ENCODE measurements at regions not wholly inside any gene's neighbourhood (a gene's known extent, or its start where the extent isn't known, plus 50 kb on each side); places are given as distances from the start of the nearest gene placed in this dataset.

- no peak for TF ChIP-seq EZH2 (IDR thresholded peaks at IDR 0.05; ENCODE audit: low read depth)
- TF ChIP-seq, protein P1, sequence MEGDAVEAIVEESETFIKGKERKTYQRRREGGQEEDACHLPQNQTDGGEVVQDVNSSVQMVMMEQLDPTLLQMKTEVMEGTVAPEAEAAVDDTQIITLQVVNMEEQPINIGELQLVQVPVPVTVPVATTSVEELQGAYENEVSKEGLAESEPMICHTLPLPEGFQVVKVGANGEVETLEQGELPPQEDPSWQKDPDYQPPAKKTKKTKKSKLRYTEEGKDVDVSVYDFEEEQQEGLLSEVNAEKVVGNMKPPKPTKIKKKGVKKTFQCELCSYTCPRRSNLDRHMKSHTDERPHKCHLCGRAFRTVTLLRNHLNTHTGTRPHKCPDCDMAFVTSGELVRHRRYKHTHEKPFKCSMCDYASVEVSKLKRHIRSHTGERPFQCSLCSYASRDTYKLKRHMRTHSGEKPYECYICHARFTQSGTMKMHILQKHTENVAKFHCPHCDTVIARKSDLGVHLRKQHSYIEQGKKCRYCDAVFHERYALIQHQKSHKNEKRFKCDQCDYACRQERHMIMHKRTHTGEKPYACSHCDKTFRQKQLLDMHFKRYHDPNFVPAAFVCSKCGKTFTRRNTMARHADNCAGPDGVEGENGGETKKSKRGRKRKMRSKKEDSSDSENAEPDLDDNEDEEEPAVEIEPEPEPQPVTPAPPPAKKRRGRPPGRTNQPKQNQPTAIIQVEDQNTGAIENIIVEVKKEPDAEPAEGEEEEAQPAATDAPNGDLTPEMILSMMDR (conservative IDR thresholded peaks at IDR 0.05), result no peak
- Histone ChIP-seq H3K27me3 (ENCODE audit: insufficient read depth, low read depth) (no peaks in the 10 kb centered on the region), H2AFZ (no peak overlapping the region), H3K4me3 (no peak overlapping the region), H3F3A (ENCODE audit: insufficient read depth, low read depth) (peaks cover 8% of the 10 kb centered on the region; the same call in 1 of the 2 replicates), H3K9me3 (ENCODE audit: insufficient read depth, low read depth) (no peaks in the 10 kb centered on the region; the same call in 1 of the 2 replicates), H3K27ac (no peak overlapping the region), H4K20me1 (ENCODE audit: insufficient read depth) (no peaks in the 10 kb centered on the region), H3K4me1 (replicated peaks; ENCODE audit: insufficient read depth) (peaks cover 17% of the 10 kb centered on the region), H3K4me2 (no peak overlapping the region), H3K79me2 (ENCODE audit: low read depth) (no peaks in the 10 kb centered on the region), H3K9me2 (ENCODE audit: insufficient read depth) (no peaks in the 10 kb centered on the region), H3K36me3 (ENCODE audit: low read depth) (no peaks in the 10 kb centered on the region)
- ChIA-PET POLR2A (ENCODE audit: unreplicated experiment) (no interaction called here), CTCF (no interaction called here)
- BruUV-seq (replicated peaks), result no TSS peak
- intact Hi-C loops (cut with micrococcal nuclease; ENCODE audit: unreplicated experiment), result no loop called here
- DNase-seq, result no peak
Observed at GRCh38 chr6:105868823-105869460, 217.2 kb upstream of the PRDM1 start.

DNA sequence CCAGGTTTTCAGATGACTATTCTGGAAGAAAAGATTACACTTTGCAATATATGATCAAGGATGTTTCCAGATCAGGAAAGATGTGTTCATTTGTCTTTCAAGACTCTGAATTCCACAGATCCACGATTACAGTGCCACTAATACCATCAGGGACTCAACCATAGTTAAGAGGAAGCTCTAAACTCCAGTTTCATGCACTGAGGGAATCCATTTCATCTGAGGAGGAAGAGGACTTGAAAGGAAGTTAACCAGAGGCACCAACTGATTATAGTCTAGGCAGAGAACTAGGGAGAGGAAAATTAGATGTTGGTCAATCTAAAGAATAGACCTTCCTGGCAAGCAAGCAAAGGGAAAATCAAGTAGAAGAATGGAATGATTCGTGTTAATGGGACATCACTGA is 218.3 kb upstream of the PRDM1 start:
- ChIA-PET POLR2A (ENCODE audit: unreplicated experiment) (no interaction called here), CTCF (no interaction called here)

GRCh38 chr6:105867277-105867676 is 218.9 kb upstream of the PRDM1 start:
- H3K4me3 ChIP-seq, result no peak overlapping the region
- 0 out of 2 replicates have a peak, but pooled peaks cover 4% of the 10 kb centered on the region for H3K4me1 ChIP-seq (replicated peaks; ENCODE audit: insufficient read depth)
- no peaks in the 10 kb centered on the region for H3K27me3 ChIP-seq (ENCODE audit: insufficient read depth, low read depth)
- CTCF ChIA-PET, result no interaction called here
- POLR2A ChIA-PET (ENCODE audit: unreplicated experiment), result no interaction called here
- no peaks in the 10 kb centered on the region for H4K20me1 ChIP-seq (ENCODE audit: insufficient read depth)
- DNase-seq, result no peak
- intact Hi-C loops (cut with micrococcal nuclease; ENCODE audit: unreplicated experiment), result no loop called here
- BruUV-seq (replicated peaks), result no TSS peak
- no peak overlapping the region for H3K27ac ChIP-seq
- no peaks in the 10 kb centered on the region for H3K79me2 ChIP-seq (ENCODE audit: low read depth)
- no peak overlapping the region for H2AFZ ChIP-seq
- H3K9me2 ChIP-seq (ENCODE audit: insufficient read depth), result no peaks in the 10 kb centered on the region
- no peaks in the 10 kb centered on the region; the same call in 1 of the 2 replicates for H3K9me3 ChIP-seq (ENCODE audit: insufficient read depth, low read depth)
- no peak overlapping the region for H3K4me2 ChIP-seq
- H3F3A ChIP-seq (ENCODE audit: insufficient read depth, low read depth), result no peaks in the 10 kb centered on the region
- TF ChIP-seq EZH2 (IDR thresholded peaks at IDR 0.05; ENCODE audit: low read depth), result no peak
- TF ChIP-seq, protein P1 (conservative IDR thresholded peaks at IDR 0.05), result no peak
- no peaks in the 10 kb centered on the region for H3K36me3 ChIP-seq (ENCODE audit: low read depth)

More for the DNA sequence above, 218.3 kb upstream of the PRDM1 start:
- no TSS peak for BruUV-seq (replicated peaks)
- H3K4me3 ChIP-seq, result no peak overlapping the region
- 0 out of 2 replicates have a peak, but pooled peaks cover 2% of the 10 kb centered on the region for H3F3A ChIP-seq (ENCODE audit: insufficient read depth, low read depth)
- no peak overlapping the region for H2AFZ ChIP-seq
- H3K9me2 ChIP-seq (ENCODE audit: insufficient read depth), result no peaks in the 10 kb centered on the region
- H3K36me3 ChIP-seq (ENCODE audit: low read depth), result no peaks in the 10 kb centered on the region
- DNase-seq, result no peak
- H3K9me3 ChIP-seq (ENCODE audit: insufficient read depth, low read depth), result no peaks in the 10 kb centered on the region; the same call in 1 of the 2 replicates
- no peak overlapping the region for H3K27ac ChIP-seq
- no peak for TF ChIP-seq EZH2 (IDR thresholded peaks at IDR 0.05; ENCODE audit: low read depth)
- TF ChIP-seq, protein P1 (conservative IDR thresholded peaks at IDR 0.05), result no peak
- intact Hi-C loops (cut with micrococcal nuclease; ENCODE audit: unreplicated experiment), result no loop called here
- no peaks in the 10 kb centered on the region for H3K79me2 ChIP-seq (ENCODE audit: low read depth)
- peaks cover 6% of the 10 kb centered on the region for H3K4me1 ChIP-seq (replicated peaks; ENCODE audit: insufficient read depth)
- no peaks in the 10 kb centered on the region for H3K27me3 ChIP-seq (ENCODE audit: insufficient read depth, low read depth)
- no peak overlapping the region for H3K4me2 ChIP-seq
- H4K20me1 ChIP-seq (ENCODE audit: insufficient read depth), result no peaks in the 10 kb centered on the region

All from PC-9 (cell line).